ENCODE measurements at regions not wholly inside any gene's neighbourhood (a gene's known extent, or its start where the extent isn't known, plus 50 kb on each side); places are given as distances from the start of the nearest gene placed in this dataset.
A peak's percentile ranks its signal among the peaks of the same experiment; 100 is the strongest.
"Not testable (repeated sequence)": the region's sequence is repeated elsewhere in the genome, so short reads cannot be mapped to it uniquely, and the experiment has no call there.

- DNase-seq, result no peak
Observed at GRCh38 chr3:106945435-106945834, 431.8 kb upstream of the CCDC54 start.

- no peak for DNase-seq
Observed at GRCh38 chr3:106946866-106947265, 430.4 kb upstream of the CCDC54 start.

GRCh38 chr3:106957029-106957428 is 420.2 kb upstream of the CCDC54 start:
- no peak for DNase-seq

- no peak for DNase-seq
Observed at GRCh38 chr3:106962993-106963392, 414.2 kb upstream of the CCDC54 start.

- no peak for DNase-seq
Observed at GRCh38 chr3:106963442-106963841, 413.8 kb upstream of the CCDC54 start.

- DNase-seq, result no peak
Observed at GRCh38 chr3:106965307-106965706, 411.9 kb upstream of the CCDC54 start.

GRCh38 chr3:106969596-106969995 is 407.6 kb upstream of the CCDC54 start:
- no peak for DNase-seq

- DNase-seq, result no peak
Observed at GRCh38 chr3:106981392-106981791, 395.8 kb upstream of the CCDC54 start.

- DNase-seq, result no peak
Observed at GRCh38 chr3:106985721-106986120, 391.5 kb upstream of the CCDC54 start.

GRCh38 chr3:106998841-106999682 is 378.2 kb upstream of the CCDC54 start:
- peak; percentile 30 for DNase-seq

- no peak for DNase-seq
Observed at GRCh38 chr3:107001635-107002034, 375.6 kb upstream of the CCDC54 start.

- not testable (repeated sequence) for DNase-seq
Observed at GRCh38 chr3:107005352-107005751, 371.9 kb upstream of the CCDC54 start.

- DNase-seq, result no peak
Observed at GRCh38 chr3:107008213-107008612, 369.0 kb upstream of the CCDC54 start.

GRCh38 chr3:107013641-107014040 is 363.6 kb upstream of the CCDC54 start:
- DNase-seq, result no peak

- DNase-seq, result no peak
Observed at GRCh38 chr3:107024551-107025026, 352.6 kb upstream of the CCDC54 start.

- DNase-seq, result no peak
Observed at GRCh38 chr3:107025961-107026360, 351.3 kb upstream of the CCDC54 start.

GRCh38 chr3:107028086-107028485 is 349.2 kb upstream of the CCDC54 start:
- DNase-seq, result no peak

- no peak for DNase-seq
Observed at GRCh38 chr3:107028626-107029025, 348.6 kb upstream of the CCDC54 start.

- no peak for DNase-seq
Observed at GRCh38 chr3:107032111-107032510, 345.1 kb upstream of the CCDC54 start.

GRCh38 chr3:107034142-107034541 is 343.1 kb upstream of the CCDC54 start:
- DNase-seq, result no peak

GRCh38 chr3:107035176-107035575 is 342.1 kb upstream of the CCDC54 start:
- no peak for DNase-seq

- DNase-seq, result no peak
Observed at GRCh38 chr3:107044677-107045076, 332.6 kb upstream of the CCDC54 start.

GRCh38 chr3:107045791-107046190 is 331.4 kb upstream of the CCDC54 start:
- DNase-seq, result no peak

GRCh38 chr3:107055181-107055942 is 321.9 kb upstream of the CCDC54 start:
- DNase-seq, result no peak

Measured in activated T-cell treated with anti-CD3 and anti-CD28 coated beads, Interleukin-2, amount 50 U/mL, for 48 hours (primary cell).